Pancreas (tissue), 10 donors: ENCODE measurements at regions not wholly inside any gene's neighbourhood (a gene's known extent, or its start where the extent isn't known, plus 50 kb on each side); places are given as distances from the start of the nearest gene placed in this dataset.

Source experiments
- ATAC-seq, 4 donors: fragments of 200-7000 bp; cut with Tn5 transposase; one replicate each; pipeline versions ENCODE4 v1.8.0 to v1.9.1; 2020; ENCODE audit warnings: mild to moderate bottlenecking in 4 of 4, moderate library complexity in 4 of 4
- DNase-seq, 6 donors: peaks; one replicate each; pipeline ENCODE4 v3.0.0-alpha.2; 2020
- FAIRE-seq: peaks from 2 replicates; lab custom pipeline; 2012; peaks lifted over from hg19 to GRCh38; lab: Jason Lieb, UNC
- H3K27ac ChIP-seq, 4 donors: fragments of 200-600 bp; sonication (generic); 1 replicate in 3 of 4; 2 replicates in 1 of 4; pipeline versions ENCODE4 v1.5.0 to v1.8.0; 2020
- H3K27me3 ChIP-seq, 4 donors: fragments of 200-600 bp; one replicate each; pipeline ENCODE4 v1.8.0; 2021
- H3K36me3 ChIP-seq, 3 donors: fragments of 200-600 bp; sonication (generic) in 1 of 3; one replicate each; pipeline versions ENCODE4 v1.5.0 to v1.8.0; 2020 to 2021
- H3K4me1 ChIP-seq, 3 donors: fragments of 200-600 bp; one replicate each; pipeline ENCODE4 v1.8.0; 2021
- H3K4me3 ChIP-seq, 4 donors: fragments of 200-600 bp; sonication (generic) in 2 of 4; one replicate each; pipeline versions ENCODE4 v1.5.0 to v1.8.0; 2020 to 2021
- H3K9me3 ChIP-seq, 4 donors: fragments of 200-600 bp; one replicate each; pipeline ENCODE4 v1.8.0; 2021
- CTCF ChIP-seq, 4 donors: fragments of 200-600 bp; sonication (generic) in 3 of 4; IDR thresholded peaks; one replicate each; pipeline versions ENCODE4 v1.5.0 to v1.8.0; 2021; ENCODE audit warnings: antibody characterized with exemption in 4 of 4
- WGBS, 2 donors: extraction: QIAGEN DNeasy Blood & Tissue Kit; methylation state at CpG; one replicate each; pipeline ENCODE4 v1.1.7; 2013; 5-methylcytosine and 5-hydroxymethylcytosine counted together
- intact Hi-C, 3 donors: fragments of 100-400 bp; cut with DNase I; formaldehyde crosslinking; loops; one replicate each; pipeline versions ENCODE4 v1.11.1 to v1.14.2; 2022
- donor health status: healthy with polysubstance abuse.
- donor health status: DM: no; HTN: no; CAD: no; lungs with moderate emphysema.
- donor health status: DM: no; HTN: no; CAD: no.
- donor health status: control.
- donor health status: control.
- donor health status: Bipolar disorder and iron deficiency.
- donor health status: DM: yes; HTN: yes; CAD: no.
- donor health status: DM: no; HTN: no; CAD: no.
- donor health status: DM: no; HTN: no; CAD: no.
- donor health status: DM: yes; HTN: yes; CAD: no.

GRCh38 chr10:43734716-43735115 lies 86.0 kb upstream of the ZNF32 start:
- ATAC-seq (no peak), DNase-seq (no peak), FAIRE-seq (no peak)
- H3K27ac ChIP-seq, result no peak overlapping the region
- H3K4me3 ChIP-seq, result no peak overlapping the region
- no peaks in the 10 kb centered on the region for H3K4me1 ChIP-seq
- intact Hi-C loops, result no loop called here
- H3K9me3 ChIP-seq, result no peaks in the 10 kb centered on the region
- no peaks in the 10 kb centered on the region for H3K27me3 ChIP-seq
- TF ChIP-seq CTCF (IDR thresholded peaks at IDR 0.05), result no peak
- H3K36me3 ChIP-seq, result no peaks in the 10 kb centered on the region

GRCh38 chr10:43731486-43731885 lies 82.8 kb upstream of the ZNF32 start:
- ATAC-seq (no peak), FAIRE-seq (no peak), DNase-seq (no peak)
- Histone ChIP-seq H3K27ac (no peak overlapping the region), H3K4me3 (no peak overlapping the region), H3K36me3 (no peaks in the 10 kb centered on the region), H3K9me3 (no peaks in the 10 kb centered on the region), H3K27me3 (no peaks in the 10 kb centered on the region), H3K4me1 (no peaks in the 10 kb centered on the region)
- TF ChIP-seq CTCF (IDR thresholded peaks at IDR 0.05), result no peak
- intact Hi-C loops, result no loop called here
- WGBS, 2 donors, result 87 to 93% methylated on average over 3 of the region's 3 CpGs

GRCh38 chr10:43728425-43728824 lies 79.7 kb upstream of the ZNF32 start:
- Histone ChIP-seq H3K4me3 (no peak overlapping the region), H3K27ac (no peak overlapping the region), H3K27me3 (no peaks in the 10 kb centered on the region), H3K4me1 (no peaks in the 10 kb centered on the region), H3K9me3 (no peaks in the 10 kb centered on the region), H3K36me3 (no peaks in the 10 kb centered on the region)
- no peak for TF ChIP-seq CTCF (IDR thresholded peaks at IDR 0.05)
- DNase-seq, result no peak
- intact Hi-C loops, result no loop called here
- FAIRE-seq, result no peak
- no peak for ATAC-seq
- WGBS, 2 donors, result 59 to 64% methylated on average over 26 of the region's 26 CpGs

GRCh38 chr10:43727935-43728334 lies 79.3 kb upstream of the ZNF32 start:
- no peak for FAIRE-seq
- no peak for DNase-seq
- Histone ChIP-seq H3K36me3 (no peaks in the 10 kb centered on the region), H3K27ac (no peak overlapping the region), H3K4me1 (no peaks in the 10 kb centered on the region), H3K9me3 (no peaks in the 10 kb centered on the region), H3K4me3 (no peak overlapping the region), H3K27me3 (no peaks in the 10 kb centered on the region)
- WGBS, 2 donors, result 73 to 82% methylated on average over 21 of the region's 21 CpGs
- TF ChIP-seq CTCF (IDR thresholded peaks at IDR 0.05), result no peak
- intact Hi-C loops, result no loop called here
- no peak for ATAC-seq

- 60 to 70% methylated on average over 3 of the region's 3 CpGs for WGBS, 2 donors
- intact Hi-C loops, result no loop called here
- Histone ChIP-seq H3K4me3 (no peak overlapping the region), H3K36me3 (no peaks in the 10 kb centered on the region), H3K27ac (no peak overlapping the region), H3K4me1 (no peaks in the 10 kb centered on the region), H3K9me3 (no peaks in the 10 kb centered on the region), H3K27me3 (no peaks in the 10 kb centered on the region)
- FAIRE-seq (no peak), DNase-seq (no peak), ATAC-seq (no peak)
- no peak for TF ChIP-seq CTCF (IDR thresholded peaks at IDR 0.05)
Measured at GRCh38 chr10:43715334-43715733, 66.7 kb upstream of the ZNF32 start.
